Mesothelial cell of epicardium (in vitro differentiated cells): ENCODE measurements at regions not wholly inside any gene's neighbourhood (a gene's known extent, or its start where the extent isn't known, plus 50 kb on each side); places are given as distances from the start of the nearest gene placed in this dataset.

Source experiments
- DNase-seq, 2 experiments: peaks; one replicate each; pipeline ENCODE4 v3.0.0; 2021; ENCODE audit warnings: low spot score in 2 of 2; ENCODE audit not compliant: unreplicated experiment in 2 of 2
- H3K27ac Mint-ChIP-seq: 2 replicates; pipeline ENCODE4 v1.8.0; 2021; ENCODE audit warnings: mixed read lengths
- H3K27me3 Mint-ChIP-seq: 2 replicates; pipeline ENCODE4 v1.8.0; 2021; ENCODE audit warnings: low read depth, mixed read lengths
- H3K36me3 Mint-ChIP-seq: 2 replicates; pipeline ENCODE4 v1.8.0; 2021; ENCODE audit warnings: mixed read lengths
- H3K4me1 Mint-ChIP-seq: 2 replicates; pipeline ENCODE4 v1.8.0; 2021; ENCODE audit warnings: mixed read lengths
- H3K4me3 Mint-ChIP-seq: 2 replicates; pipeline ENCODE4 v1.8.0; 2021; ENCODE audit warnings: mild to moderate bottlenecking, moderate library complexity, mixed read lengths
- H3K9me3 Mint-ChIP-seq: 2 replicates; pipeline ENCODE4 v1.8.0; 2021; ENCODE audit warnings: mixed read lengths
- TF ChIP-seq, protein P1 (sequence below): fragments of 200-600 bp; sonication (generic); IDR thresholded peaks from one replicate; pipeline ENCODE4 v1.5.0; 2021; ENCODE audit warnings: antibody characterized with exemption; ENCODE audit not compliant: unreplicated experiment

DNA sequence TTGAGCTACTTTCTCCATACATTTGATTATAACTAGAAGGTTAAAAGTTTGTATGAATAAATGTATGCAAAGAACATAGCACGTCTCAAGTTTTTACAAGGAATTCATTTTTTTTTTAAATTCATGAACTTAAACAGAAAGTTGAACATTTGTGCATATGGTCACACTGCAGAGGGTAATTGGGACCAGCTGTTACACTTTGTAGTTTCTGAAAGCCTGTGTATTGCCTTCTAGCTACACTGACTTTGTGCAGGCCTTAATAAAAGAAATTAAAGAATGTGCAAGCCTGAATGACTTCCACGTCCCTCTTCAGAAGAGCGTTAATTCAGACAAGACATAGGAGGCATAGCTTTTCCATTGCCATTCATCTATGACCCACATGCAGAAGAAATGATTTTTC is 153.1 kb upstream of the PCDH18 start:
- Mint-ChIP-seq H3K27me3 (no peaks in the 10 kb centered on the region), H3K27ac (peak overlapping the region; percentile 41), H3K4me1 (peaks cover 29% of the 10 kb centered on the region), H3K36me3 (no peaks in the 10 kb centered on the region), H3K9me3 (peaks cover 5% of the 10 kb centered on the region), H3K4me3 (no peak overlapping the region)
- DNase-seq = no peak
- TF ChIP-seq, protein P1, sequence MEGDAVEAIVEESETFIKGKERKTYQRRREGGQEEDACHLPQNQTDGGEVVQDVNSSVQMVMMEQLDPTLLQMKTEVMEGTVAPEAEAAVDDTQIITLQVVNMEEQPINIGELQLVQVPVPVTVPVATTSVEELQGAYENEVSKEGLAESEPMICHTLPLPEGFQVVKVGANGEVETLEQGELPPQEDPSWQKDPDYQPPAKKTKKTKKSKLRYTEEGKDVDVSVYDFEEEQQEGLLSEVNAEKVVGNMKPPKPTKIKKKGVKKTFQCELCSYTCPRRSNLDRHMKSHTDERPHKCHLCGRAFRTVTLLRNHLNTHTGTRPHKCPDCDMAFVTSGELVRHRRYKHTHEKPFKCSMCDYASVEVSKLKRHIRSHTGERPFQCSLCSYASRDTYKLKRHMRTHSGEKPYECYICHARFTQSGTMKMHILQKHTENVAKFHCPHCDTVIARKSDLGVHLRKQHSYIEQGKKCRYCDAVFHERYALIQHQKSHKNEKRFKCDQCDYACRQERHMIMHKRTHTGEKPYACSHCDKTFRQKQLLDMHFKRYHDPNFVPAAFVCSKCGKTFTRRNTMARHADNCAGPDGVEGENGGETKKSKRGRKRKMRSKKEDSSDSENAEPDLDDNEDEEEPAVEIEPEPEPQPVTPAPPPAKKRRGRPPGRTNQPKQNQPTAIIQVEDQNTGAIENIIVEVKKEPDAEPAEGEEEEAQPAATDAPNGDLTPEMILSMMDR = no peak

DNA sequence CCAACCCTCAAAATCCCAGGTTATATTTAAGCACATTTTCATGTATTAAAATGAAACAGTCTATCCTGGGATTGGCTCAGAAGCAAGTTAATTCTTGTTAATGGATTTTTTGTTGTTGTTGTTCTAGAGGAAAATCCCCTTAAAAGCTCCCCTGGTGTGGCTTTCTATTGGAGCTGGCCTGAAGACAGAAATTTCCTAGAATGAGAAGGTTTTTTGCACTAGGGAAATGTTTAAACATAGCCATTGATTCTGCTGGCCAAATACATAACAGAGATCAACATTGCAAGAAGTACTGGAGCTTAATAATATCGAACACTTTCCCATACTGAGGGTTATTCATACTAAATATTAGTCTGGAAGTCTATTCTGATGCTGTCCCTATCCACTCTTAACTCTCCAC is 148.8 kb upstream of the PCDH18 start:
- no peaks in the 10 kb centered on the region for H3K36me3 Mint-ChIP-seq
- peaks cover 24% of the 10 kb centered on the region for H3K4me1 Mint-ChIP-seq
- TF ChIP-seq, protein P1 = no peak
- no peak for DNase-seq
- H3K4me3 Mint-ChIP-seq = no peak overlapping the region
- no peaks in the 10 kb centered on the region for H3K27me3 Mint-ChIP-seq
- peak overlapping the region; percentile 13 for H3K27ac Mint-ChIP-seq
- H3K9me3 Mint-ChIP-seq = peaks cover 8% of the 10 kb centered on the region

DNA sequence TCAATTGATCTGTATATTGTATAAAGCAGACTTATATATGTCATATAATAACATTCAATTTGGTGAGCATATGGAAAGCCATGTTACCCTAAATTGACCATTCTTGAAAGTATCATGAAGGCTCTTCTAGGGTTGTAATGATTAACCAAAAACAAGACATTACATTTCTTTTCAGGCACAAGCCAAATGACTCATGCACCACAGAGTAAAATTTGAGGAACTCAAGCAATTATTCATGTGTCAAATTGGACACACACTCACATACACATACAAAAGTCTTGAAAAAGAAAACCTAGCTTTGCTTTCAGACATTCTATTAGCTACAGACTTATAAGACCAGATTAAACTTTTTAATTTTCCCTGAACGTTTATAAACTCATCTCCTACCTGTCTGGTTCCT is 146.5 kb upstream of the PCDH18 start:
- DNase-seq = no peak
- Mint-ChIP-seq H3K4me3 (no peak overlapping the region), H3K4me1 (peaks cover 10% of the 10 kb centered on the region), H3K27me3 (no peaks in the 10 kb centered on the region), H3K36me3 (peaks cover 2% of the 10 kb centered on the region), H3K9me3 (peaks cover 13% of the 10 kb centered on the region), H3K27ac (no peak overlapping the region)
- TF ChIP-seq, protein P1 = no peak

DNA sequence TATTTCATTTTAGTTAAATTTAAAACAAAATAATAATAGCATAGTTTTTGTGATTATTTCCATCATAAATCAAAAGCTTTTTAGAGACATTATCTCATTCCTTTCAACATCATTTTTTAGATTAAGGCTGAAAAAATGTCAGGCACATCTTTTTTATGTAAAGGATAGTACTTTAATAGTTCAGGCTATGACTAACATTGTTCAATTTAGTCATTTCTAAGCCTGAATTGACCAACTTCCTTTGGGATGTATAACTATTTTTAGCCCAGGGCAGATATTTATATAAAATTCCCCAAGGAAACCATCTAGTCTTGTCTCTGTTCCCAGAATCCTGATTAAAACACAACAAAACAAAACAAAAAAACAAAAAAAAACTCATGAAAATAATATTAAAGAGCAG is 145.6 kb upstream of the PCDH18 start:
- TF ChIP-seq, protein P1 = no peak
- Mint-ChIP-seq H3K9me3 (peaks cover 13% of the 10 kb centered on the region), H3K27me3 (no peaks in the 10 kb centered on the region), H3K27ac (peak overlapping the region; percentile 24), H3K36me3 (peaks cover 2% of the 10 kb centered on the region), H3K4me3 (no peak overlapping the region), H3K4me1 (peaks cover 18% of the 10 kb centered on the region)
- DNase-seq = no peak

DNA sequence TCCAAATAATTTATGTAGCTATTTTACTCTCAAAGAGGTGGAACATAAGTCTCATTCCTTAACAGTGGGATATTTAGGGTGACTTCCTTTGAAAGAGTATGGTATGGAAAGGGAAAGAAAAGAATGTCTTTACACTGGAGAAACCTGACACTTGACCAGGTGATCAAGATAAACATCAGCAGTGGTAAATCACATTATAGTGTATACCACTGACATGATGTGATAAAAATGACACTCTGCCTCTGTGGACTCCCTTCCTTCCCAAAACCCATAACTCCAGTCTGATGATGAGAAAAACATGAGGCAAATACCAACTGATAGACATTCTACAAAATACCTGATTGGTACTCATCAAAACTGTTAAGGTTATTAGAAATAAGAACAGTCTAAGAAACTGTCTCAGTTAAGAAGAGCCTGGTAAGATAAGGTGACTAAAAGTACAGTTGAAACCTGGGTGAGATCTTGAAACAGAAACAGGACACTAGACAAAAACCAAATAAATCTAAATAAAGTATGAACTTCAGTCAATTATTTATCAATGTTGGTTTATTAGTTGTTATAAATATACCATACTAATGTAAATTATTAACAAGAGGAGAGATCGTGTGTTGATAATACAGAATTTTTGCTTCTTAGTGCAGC is 144.2 kb upstream of the PCDH18 start:
- DNase-seq = no peak
- peaks cover 18% of the 10 kb centered on the region for H3K4me1 Mint-ChIP-seq
- no peaks in the 10 kb centered on the region for H3K27me3 Mint-ChIP-seq
- TF ChIP-seq, protein P1 = no peak
- H3K9me3 Mint-ChIP-seq = peaks cover 13% of the 10 kb centered on the region
- no peak overlapping the region for H3K4me3 Mint-ChIP-seq
- H3K27ac Mint-ChIP-seq = no peak overlapping the region
- peaks cover 2% of the 10 kb centered on the region for H3K36me3 Mint-ChIP-seq

DNA sequence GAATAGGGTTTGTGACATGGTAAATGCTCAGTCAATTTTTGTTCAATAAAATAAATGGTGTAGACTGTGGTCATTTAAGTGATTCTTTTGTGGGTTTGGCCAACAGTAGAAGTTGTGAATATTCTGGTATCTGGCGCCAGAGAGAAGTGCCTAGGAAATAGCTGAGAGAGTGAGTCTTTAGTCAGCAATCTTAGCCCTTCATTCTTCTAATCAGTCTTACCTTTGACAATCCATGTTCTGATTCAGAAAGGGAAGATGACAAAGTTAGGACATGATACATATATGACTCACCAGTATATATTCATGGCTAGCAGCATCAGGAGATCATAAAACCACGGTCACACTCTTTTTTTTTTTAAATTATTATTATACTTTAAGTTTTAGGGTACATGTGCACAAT is 141.8 kb upstream of the PCDH18 start:
- Mint-ChIP-seq H3K27me3 (no peaks in the 10 kb centered on the region), H3K27ac (no peak overlapping the region), H3K4me3 (no peak overlapping the region), H3K4me1 (peaks cover 9% of the 10 kb centered on the region), H3K9me3 (peaks cover 8% of the 10 kb centered on the region), H3K36me3 (peaks cover 2% of the 10 kb centered on the region)
- no peak for DNase-seq
- TF ChIP-seq, protein P1 = no peak
